HCT116 (cell line): ENCODE measurements at regions not wholly inside any gene's neighbourhood (a gene's known extent, or its start where the extent isn't known, plus 50 kb on each side); places are given as distances from the start of the nearest gene placed in this dataset.

Source experiments
- ATAC-seq: fragments of 200-7000 bp; cut with Tn5 transposase; 2 replicates; pipeline ENCODE4 v1.9.1; 2020; ENCODE audit warnings: mild to moderate bottlenecking, moderate library complexity
- BruUV-seq: library from RNA; stranded (reverse); fragments of 400-500 nt; replicated peaks from 2 replicates; lab custom pipeline; 2021; lab: Mats Ljungman, UMichigan
- CTCF ChIA-PET: fragments of 300-600 bp; sonication (Branson Sonifier 250); formaldehyde crosslinking; loops from one replicate; lab custom pipeline; 2021; ENCODE audit warnings: antibody characterized with exemption; lab: Charles Lee
- POLR2A ChIA-PET: fragments of 300-600, 350-600 bp; sonication (Branson Sonifier 250); formaldehyde crosslinking; loops from one replicate; lab custom pipeline; 2021; ENCODE audit warnings: antibody characterized with exemption; lab: Charles Lee
- RAD21 ChIA-PET, 2 experiments: fragments of 300-600 bp; sonication (Branson Sonifier 250); formaldehyde crosslinking; loops; one replicate each; lab custom pipeline; 2023; ENCODE audit warnings: low total read pairs in 2 of 2; ENCODE audit not compliant: uncharacterized antibody in 2 of 2, unreplicated experiment in 2 of 2, low non-redundant PET in 1 of 2; lab: Charles Lee
- DNase-seq: peaks from one replicate; pipeline ENCODE4 v3.0.0-alpha.2; 2010; ENCODE audit warnings: low read depth, low spot score
- H2AFZ ChIP-seq: fragments of 200-600 bp; shearing (Covaris generic), sonication (generic); 2 replicates; pipeline ENCODE4 v1.6.1; 2017; ENCODE audit warnings: low read depth, mixed run types, mixed read lengths, antibody characterized with exemption, low read length; ENCODE audit not compliant: poor library complexity, severe bottlenecking
- H3K27ac ChIP-seq: 2 replicates; pipeline ENCODE4 v1.5.1; 2012; ENCODE audit warnings: low read depth, low read length
- H3K27me3 ChIP-seq: fragments of 200-600 bp; sonication (generic); 2 replicates; pipeline ENCODE4 v1.6.1; 2016; ENCODE audit warnings: mixed run types, low read length, mixed read lengths; ENCODE audit not compliant: insufficient read depth
- H3K36me3 ChIP-seq, 2 experiments: fragments of 200-500 bp in 1 of 2; fragments of 200-600 bp in 1 of 2; sonication (Bioruptor generic) in 1 of 2; sonication (generic) in 1 of 2; 2 replicates each; pipeline versions ENCODE4 v1.5.1 to v1.6.1; 2014 to 2016; ENCODE audit warnings: low read length in 2 of 2, inconsistent platforms in 1 of 2, mixed read lengths in 1 of 2, mixed run types in 1 of 2; ENCODE audit not compliant: insufficient read depth in 2 of 2, control insufficient read depth in 1 of 2
- H3K4me1 ChIP-seq, 2 experiments: fragments of 200-600 bp in 1 of 2; sonication (generic) in 1 of 2; 2 replicates each; pipeline versions ENCODE4 v1.5.1 to v1.6.1; 2012 to 2017; ENCODE audit warnings: low read length in 2 of 2, inconsistent platforms in 1 of 2, mild to moderate bottlenecking in 1 of 2, mixed read lengths in 1 of 2, mixed run types in 1 of 2, moderate library complexity in 1 of 2; ENCODE audit not compliant: insufficient read depth in 2 of 2, control insufficient read depth in 1 of 2
- H3K4me2 ChIP-seq: fragments of 200-600 bp; sonication (generic); 2 replicates; pipeline ENCODE4 v1.6.1; 2017; ENCODE audit warnings: mixed run types, low read length, mixed read lengths
- H3K4me3 ChIP-seq, 2 experiments: fragments of 200-600 bp in 1 of 2; sonication (generic) in 1 of 2; replicated peaks in 1 of 2; 2 replicates each; pipeline ENCODE4 v1.5.1; 2011 to 2016; ENCODE audit warnings: low read length in 2 of 2, control low read depth in 1 of 2, low read depth in 1 of 2, mild to moderate bottlenecking in 1 of 2, mixed read lengths in 1 of 2, mixed run types in 1 of 2
- H3K79me2 ChIP-seq: fragments of 200-600 bp; sonication (generic); 2 replicates; pipeline ENCODE4 v1.6.1; 2017; ENCODE audit warnings: mild to moderate bottlenecking, mixed run types, low read length, moderate library complexity, mixed read lengths; ENCODE audit not compliant: insufficient read depth
- H3K9ac ChIP-seq: fragments of 200-600 bp; sonication (generic); 2 replicates; pipeline ENCODE4 v1.6.1; 2016; ENCODE audit warnings: low read length, mixed read lengths
- H3K9me2 ChIP-seq: fragments of 200-600 bp; sonication (generic), shearing (Covaris generic); 2 replicates; pipeline ENCODE4 v1.6.1; 2017; ENCODE audit warnings: mixed run types, mild to moderate bottlenecking, moderate library complexity; ENCODE audit not compliant: insufficient read depth
- H3K9me3 ChIP-seq, 2 experiments: fragments of 200-500 bp in 1 of 2; fragments of 200-600 bp in 1 of 2; sonication (Bioruptor generic) in 1 of 2; sonication (generic) in 1 of 2; 2 replicates each; pipeline ENCODE4 v1.6.1; 2014 to 2017; ENCODE audit warnings: low read length in 2 of 2, mixed read lengths in 2 of 2, inconsistent platforms in 1 of 2, low read depth in 1 of 2, mild to moderate bottlenecking in 1 of 2, mixed run types in 1 of 2, moderate library complexity in 1 of 2; ENCODE audit not compliant: control insufficient read depth in 1 of 2, insufficient read depth in 1 of 2
- H4K20me1 ChIP-seq: fragments of 200-600 bp; sonication (generic), shearing (Covaris generic); 2 replicates; pipeline ENCODE4 v1.6.1; 2017; ENCODE audit warnings: mixed run types, mild to moderate bottlenecking, moderate library complexity; ENCODE audit not compliant: insufficient read depth
- CBX3 ChIP-seq: IDR thresholded peaks from 2 replicates; pipeline ENCODE4 v1.6.1; 2012; ENCODE audit warnings: low read depth
- EZH2phosphoT487 ChIP-seq: fragments of 200-600 bp; IDR thresholded peaks from 2 replicates; pipeline ENCODE4 v1.6.1; 2018; ENCODE audit warnings: antibody characterized with exemption, borderline replicate concordance
- RAD21 ChIP-seq: IDR thresholded peaks from 2 replicates; pipeline ENCODE4 v1.6.1; 2012; ENCODE audit warnings: low read depth, mild to moderate bottlenecking
- SP1 ChIP-seq: IDR thresholded peaks from 2 replicates; pipeline ENCODE4 v1.6.1; 2012; ENCODE audit warnings: low read depth
- SRF ChIP-seq: IDR thresholded peaks from 2 replicates; pipeline ENCODE4 v1.6.1; 2012; ENCODE audit warnings: low read depth
- TCF7L2 ChIP-seq: IDR thresholded peaks from 2 replicates; pipeline ENCODE4 v1.7.0; 2011; ENCODE audit warnings: borderline replicate concordance, inconsistent platforms; ENCODE audit not compliant: insufficient read depth, insufficient read length; ENCODE audit errors: extremely low read depth
- YY1 ChIP-seq: IDR thresholded peaks from 2 replicates; pipeline ENCODE4 v1.6.1; 2011; ENCODE audit warnings: low read length, low read depth, moderate library complexity, mild to moderate bottlenecking; ENCODE audit not compliant: insufficient replicate concordance; ENCODE audit errors: extremely low read depth
- ZNF274 ChIP-seq: fragments of 200-500 bp; sonication (Bioruptor generic); IDR thresholded peaks from 2 replicates; pipeline ENCODE4 v1.6.1; 2014; ENCODE audit warnings: mild to moderate bottlenecking, low read depth, low read length, inconsistent platforms
- intact Hi-C: fragments of 100-400 bp; cut with micrococcal nuclease; formaldehyde crosslinking; loops from 2 replicates; pipeline ENCODE4 v1.10.0; 2022
- TF ChIP-seq, protein P1 (sequence below): IDR thresholded peaks from 2 replicates; pipeline ENCODE4 v1.6.1; 2011; ENCODE audit warnings: mild to moderate bottlenecking, low read length, moderate library complexity; ENCODE audit not compliant: insufficient replicate concordance; ENCODE audit errors: extremely low read depth
- TF ChIP-seq, protein P2 (sequence below): IDR thresholded peaks from 2 replicates; pipeline ENCODE4 v1.6.1; 2012
- TF ChIP-seq, protein P3 (sequence below), 3 experiments: fragments of 200-600 bp in 1 of 3; sonication (generic) in 1 of 3; IDR thresholded peaks in 2 of 3; conservative IDR thresholded peaks in 1 of 3; 2 replicates each; pipeline ENCODE4 v1.5.1; 2012 to 2017; ENCODE audit warnings: low read depth in 2 of 3, low read length in 2 of 3, antibody characterized with exemption in 1 of 3, borderline replicate concordance in 1 of 3, control low read depth in 1 of 3, mild to moderate bottlenecking in 1 of 3, mixed read lengths in 1 of 3, mixed run types in 1 of 3, moderate library complexity in 1 of 3; ENCODE audit not compliant: insufficient read depth in 1 of 3

DNA sequence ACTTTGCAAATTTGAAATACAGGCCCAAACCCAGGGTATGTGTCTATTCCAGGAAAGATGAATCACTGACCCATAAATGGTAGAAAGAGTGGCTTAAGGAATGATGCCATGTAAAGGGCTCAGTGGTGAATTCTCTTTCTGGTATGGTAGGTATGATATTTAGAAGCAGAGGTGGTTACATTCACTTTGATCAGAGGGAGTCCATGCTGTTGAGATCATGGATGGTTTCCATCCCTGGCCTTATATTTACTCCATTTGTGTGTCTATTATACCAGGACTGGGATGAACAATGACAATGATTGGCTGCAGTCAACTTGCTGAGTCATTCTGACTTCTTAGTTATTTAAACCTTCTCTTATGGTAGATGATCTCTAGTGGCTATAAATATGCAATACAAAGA is 419.8 kb upstream of the LRRC4C start:
- ATAC-seq: no peak
- no peaks in the 10 kb centered on the region for H3K9me2 ChIP-seq
- H3K4me2 ChIP-seq: no peak overlapping the region
- no TSS peak for BruUV-seq
- no peaks in the 10 kb centered on the region; a peak in 1 of 4 replicates for H3K4me1 ChIP-seq
- DNase-seq: no peak
- H3K4me3 ChIP-seq: no peak overlapping the region
- POLR2A ChIA-PET: no interaction called here
- H3K27ac ChIP-seq: no peak overlapping the region
- H3K27me3 ChIP-seq: no peaks in the 10 kb centered on the region
- no peaks in the 10 kb centered on the region for H4K20me1 ChIP-seq
- H2AFZ ChIP-seq: no peak overlapping the region
- TF ChIP-seq, protein P1, sequence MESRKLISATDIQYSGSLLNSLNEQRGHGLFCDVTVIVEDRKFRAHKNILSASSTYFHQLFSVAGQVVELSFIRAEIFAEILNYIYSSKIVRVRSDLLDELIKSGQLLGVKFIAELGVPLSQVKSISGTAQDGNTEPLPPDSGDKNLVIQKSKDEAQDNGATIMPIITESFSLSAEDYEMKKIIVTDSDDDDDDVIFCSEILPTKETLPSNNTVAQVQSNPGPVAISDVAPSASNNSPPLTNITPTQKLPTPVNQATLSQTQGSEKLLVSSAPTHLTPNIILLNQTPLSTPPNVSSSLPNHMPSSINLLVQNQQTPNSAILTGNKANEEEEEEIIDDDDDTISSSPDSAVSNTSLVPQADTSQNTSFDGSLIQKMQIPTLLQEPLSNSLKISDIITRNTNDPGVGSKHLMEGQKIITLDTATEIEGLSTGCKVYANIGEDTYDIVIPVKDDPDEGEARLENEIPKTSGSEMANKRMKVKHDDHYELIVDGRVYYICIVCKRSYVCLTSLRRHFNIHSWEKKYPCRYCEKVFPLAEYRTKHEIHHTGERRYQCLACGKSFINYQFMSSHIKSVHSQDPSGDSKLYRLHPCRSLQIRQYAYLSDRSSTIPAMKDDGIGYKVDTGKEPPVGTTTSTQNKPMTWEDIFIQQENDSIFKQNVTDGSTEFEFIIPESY: no peak
- no peak for TF ChIP-seq TCF7L2
- TF ChIP-seq SRF: no peak
- TF ChIP-seq YY1: no peak
- no peak for TF ChIP-seq CBX3
- no peak for TF ChIP-seq SP1
- TF ChIP-seq EZH2phosphoT487: no peak
- no peak for TF ChIP-seq RAD21
- TF ChIP-seq, protein P2, sequence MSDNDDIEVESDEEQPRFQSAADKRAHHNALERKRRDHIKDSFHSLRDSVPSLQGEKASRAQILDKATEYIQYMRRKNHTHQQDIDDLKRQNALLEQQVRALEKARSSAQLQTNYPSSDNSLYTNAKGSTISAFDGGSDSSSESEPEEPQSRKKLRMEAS: no peak
- TF ChIP-seq, protein P3, sequence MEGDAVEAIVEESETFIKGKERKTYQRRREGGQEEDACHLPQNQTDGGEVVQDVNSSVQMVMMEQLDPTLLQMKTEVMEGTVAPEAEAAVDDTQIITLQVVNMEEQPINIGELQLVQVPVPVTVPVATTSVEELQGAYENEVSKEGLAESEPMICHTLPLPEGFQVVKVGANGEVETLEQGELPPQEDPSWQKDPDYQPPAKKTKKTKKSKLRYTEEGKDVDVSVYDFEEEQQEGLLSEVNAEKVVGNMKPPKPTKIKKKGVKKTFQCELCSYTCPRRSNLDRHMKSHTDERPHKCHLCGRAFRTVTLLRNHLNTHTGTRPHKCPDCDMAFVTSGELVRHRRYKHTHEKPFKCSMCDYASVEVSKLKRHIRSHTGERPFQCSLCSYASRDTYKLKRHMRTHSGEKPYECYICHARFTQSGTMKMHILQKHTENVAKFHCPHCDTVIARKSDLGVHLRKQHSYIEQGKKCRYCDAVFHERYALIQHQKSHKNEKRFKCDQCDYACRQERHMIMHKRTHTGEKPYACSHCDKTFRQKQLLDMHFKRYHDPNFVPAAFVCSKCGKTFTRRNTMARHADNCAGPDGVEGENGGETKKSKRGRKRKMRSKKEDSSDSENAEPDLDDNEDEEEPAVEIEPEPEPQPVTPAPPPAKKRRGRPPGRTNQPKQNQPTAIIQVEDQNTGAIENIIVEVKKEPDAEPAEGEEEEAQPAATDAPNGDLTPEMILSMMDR (IDR thresholded peaks at IDR 0.05 in 2 of 3, conservative IDR thresholded peaks at IDR 0.05 in 1 of 3; ENCODE audit: borderline replicate concordance in 1 of 3, insufficient read depth in 1 of 3, low read depth in 2 of 3, low read length in 2 of 3): no peak
- TF ChIP-seq ZNF274: no peak
- no peaks in the 10 kb centered on the region for H3K36me3 ChIP-seq
- RAD21 ChIA-PET: no interaction called here
- no peaks in the 10 kb centered on the region for H3K79me2 ChIP-seq
- intact Hi-C loops: no loop called here
- peaks cover 0 to 37% of the 10 kb centered on the region in 2 experiments; a peak in 3 of 4 replicates for H3K9me3 ChIP-seq
- no peak overlapping the region for H3K9ac ChIP-seq
- CTCF ChIA-PET: no interaction called here
